ENCODE measurements at regions not wholly inside any gene's neighbourhood (a gene's known extent, or its start where the extent isn't known, plus 50 kb on each side); places are given as distances from the start of the nearest gene placed in this dataset.

GRCh38 chr9:81047280-81047679 is 642.1 kb downstream of the TLE1 start:
- TF ChIP-seq CTCF (IDR thresholded peaks at IDR 0.05): no peak
- no peaks in the 10 kb centered on the region for H3K9me3 ChIP-seq
- H3K36me3 ChIP-seq (ENCODE audit: insufficient read depth in 1 of 2, low read depth in 1 of 2): no peaks in the 10 kb centered on the region
- no peaks in the 10 kb centered on the region for H3K4me1 ChIP-seq
- no peaks in the 10 kb centered on the region for H3K27me3 ChIP-seq (ENCODE audit: insufficient read depth in 3 of 3, low read length in 2 of 3)
- 95 to 100% (median 100%) methylated on average over 1 of the region's 1 CpG for WGBS, 3 donors
- DNase-seq: no peak
- no peak for ATAC-seq
- intact Hi-C loops (cut with DNase I): no loop called here
- no peak overlapping the region for H3K27ac ChIP-seq
- no peak overlapping the region for H3K4me3 ChIP-seq

GRCh38 chr9:81045658-81046057 is 643.7 kb downstream of the TLE1 start:
- Histone ChIP-seq H3K27ac (no peak overlapping the region), H3K36me3 (ENCODE audit: insufficient read depth in 1 of 2, low read depth in 1 of 2) (no peaks in the 10 kb centered on the region), H3K4me3 (no peak overlapping the region), H3K4me1 (no peaks in the 10 kb centered on the region), H3K9me3 (no peaks in the 10 kb centered on the region), H3K27me3 (ENCODE audit: insufficient read depth in 3 of 3, low read length in 2 of 3) (no peaks in the 10 kb centered on the region)
- TF ChIP-seq CTCF (IDR thresholded peaks at IDR 0.05): no peak
- DNase-seq: no peak
- intact Hi-C loops (cut with DNase I): no loop called here
- no peak for ATAC-seq
- 88 to 91% (median 90%) methylated on average over 1 of the region's 1 CpG for WGBS, 3 donors

GRCh38 chr9:81037889-81038288 is 651.5 kb downstream of the TLE1 start:
- H3K27me3 ChIP-seq (ENCODE audit: insufficient read depth in 3 of 3, low read length in 2 of 3): peaks cover 0 to 2% (median 0%) of the 10 kb centered on the region in 3 donors
- no peak for TF ChIP-seq CTCF (IDR thresholded peaks at IDR 0.05)
- WGBS, 3 donors: 62 to 71% (median 63%) methylated on average over 2 of the region's 2 CpGs
- intact Hi-C loops (cut with DNase I): no loop called here
- no peaks in the 10 kb centered on the region for H3K4me1 ChIP-seq
- no peaks in the 10 kb centered on the region for H3K9me3 ChIP-seq
- DNase-seq: no peak
- no peak for ATAC-seq
- H3K27ac ChIP-seq: no peak overlapping the region
- no peaks in the 10 kb centered on the region for H3K36me3 ChIP-seq (ENCODE audit: insufficient read depth in 1 of 2, low read depth in 1 of 2)
- H3K4me3 ChIP-seq: no peak overlapping the region

GRCh38 chr9:81035601-81036000 is 653.7 kb downstream of the TLE1 start:
- intact Hi-C loops (cut with DNase I): no loop called here

More at GRCh38 chr9:81035601-81036000, 653.7 kb downstream of the TLE1 start:
- Histone ChIP-seq H3K36me3 (ENCODE audit: insufficient read depth in 1 of 2, low read depth in 1 of 2) (no peaks in the 10 kb centered on the region), H3K27me3 (ENCODE audit: insufficient read depth in 3 of 3, low read length in 2 of 3) (peaks cover 0 to 2% (median 0%) of the 10 kb centered on the region in 3 donors), H3K4me1 (no peaks in the 10 kb centered on the region), H3K9me3 (no peaks in the 10 kb centered on the region), H3K27ac (no peak overlapping the region), H3K4me3 (no peak overlapping the region)
- DNase-seq: no peak
- ATAC-seq: no peak
- WGBS, 3 donors: 83 to 90% (median 88%) methylated on average over 1 of the region's 1 CpG
- TF ChIP-seq CTCF (IDR thresholded peaks at IDR 0.05): no peak
